ENCODE measurements at regions not wholly inside any gene's neighbourhood (a gene's known extent, or its start where the extent isn't known, plus 50 kb on each side); places are given as distances from the start of the nearest gene placed in this dataset.
"Not testable (repeated sequence)": the region's sequence is repeated elsewhere in the genome, so short reads cannot be mapped to it uniquely, and the experiment has no call there.

DNA sequence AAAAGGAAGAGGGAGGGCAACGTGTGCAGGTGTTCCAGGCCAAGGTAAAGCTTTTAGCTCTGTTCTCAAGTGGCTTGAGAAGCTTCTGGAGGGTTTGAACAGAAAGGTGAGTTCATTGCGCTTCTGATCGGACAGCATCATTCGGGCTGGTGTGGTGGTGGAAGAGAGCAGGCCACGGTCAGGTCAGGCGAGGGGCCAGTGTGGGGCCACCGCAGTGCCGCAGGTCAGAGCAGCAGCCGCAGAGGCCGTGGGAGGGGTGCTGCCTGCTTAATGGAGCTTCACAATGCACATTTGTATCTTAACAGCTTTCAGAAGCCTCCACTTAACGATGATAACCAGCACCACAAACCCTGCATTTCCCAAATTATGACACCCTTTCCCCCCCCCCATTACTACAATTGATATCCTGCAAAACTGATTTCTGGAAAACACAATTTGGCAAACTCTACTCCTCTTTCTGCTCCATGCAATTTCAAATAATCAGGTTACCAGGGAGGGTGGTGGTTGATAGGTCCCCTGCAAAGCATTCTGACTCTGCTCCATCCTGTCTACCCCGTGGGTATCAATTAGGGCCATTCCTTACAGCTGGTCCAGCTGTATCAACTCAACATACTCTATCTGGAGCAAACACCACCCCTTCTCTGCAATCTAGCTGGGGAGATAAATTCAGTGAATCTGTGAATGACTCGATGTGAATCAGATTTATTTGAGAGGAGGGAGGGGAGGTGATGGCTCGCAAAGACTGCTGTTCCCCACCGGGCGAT is 162.9 kb downstream of the ACTR3B start:
- H3K9ac ChIP-seq (ENCODE audit: low read depth, low read length), result no peak overlapping the region
- H3K27me3 ChIP-seq (ENCODE audit: insufficient read depth, low read length), result peaks cover 41% of the 10 kb centered on the region
- H3K36me3 ChIP-seq (ENCODE audit: insufficient read depth, low read depth, low read length), result no peaks in the 10 kb centered on the region
- H3K27ac ChIP-seq (ENCODE audit: low read length), result no peak overlapping the region
- H3K4me1 ChIP-seq (ENCODE audit: insufficient read depth, low read length), result no peaks in the 10 kb centered on the region
- no peaks in the 10 kb centered on the region for H3K9me3 ChIP-seq (ENCODE audit: insufficient read depth, low read depth, low read length)
- H3K4me3 ChIP-seq (ENCODE audit: low read length), result no peak overlapping the region

DNA sequence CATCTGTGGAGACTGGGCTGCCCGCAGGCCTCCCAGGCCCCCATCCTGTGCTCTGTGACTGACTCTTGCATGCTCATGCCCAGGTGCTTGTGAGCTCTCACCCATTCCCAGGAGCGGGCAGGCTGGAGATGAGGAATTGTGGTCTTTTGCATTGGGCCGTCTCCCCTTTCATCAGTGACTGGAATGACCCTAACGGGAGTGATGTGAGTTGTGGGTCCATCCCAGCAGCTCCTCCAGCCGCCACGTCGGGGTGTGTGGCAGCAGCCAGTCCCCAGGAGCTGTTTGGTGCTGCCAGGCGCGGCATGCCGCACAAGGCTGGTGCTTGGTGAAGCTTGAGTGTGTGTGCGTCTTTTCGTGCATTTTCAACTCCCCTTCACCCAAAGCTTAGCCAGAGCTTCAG is 164.2 kb downstream of the ACTR3B start:
- H3K27me3 ChIP-seq (ENCODE audit: insufficient read depth, low read length), result peaks cover 41% of the 10 kb centered on the region

DNA sequence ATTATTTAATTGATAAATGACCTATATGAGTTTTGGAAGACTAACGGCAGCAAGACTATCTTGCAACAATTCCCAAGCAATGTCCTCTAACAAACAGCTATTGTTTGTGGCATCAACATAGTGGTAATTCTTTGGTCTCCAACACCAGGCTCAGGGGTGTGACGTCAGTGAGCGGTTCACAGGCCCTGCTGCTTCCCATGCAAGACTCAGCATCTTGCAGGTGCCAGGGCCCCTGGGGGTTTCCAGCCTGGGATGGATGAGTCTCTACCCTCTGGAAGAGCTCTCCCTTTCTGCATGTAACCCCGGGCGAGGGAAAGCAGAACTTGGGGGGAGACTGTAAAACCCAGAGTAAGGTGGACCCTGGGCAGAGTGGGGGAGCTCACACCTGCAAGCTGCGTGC is 164.7 kb downstream of the ACTR3B start:
- Histone ChIP-seq H3K27me3 (ENCODE audit: insufficient read depth, low read length) (peaks cover 41% of the 10 kb centered on the region), H3K9me3 (ENCODE audit: insufficient read depth, low read depth, low read length) (no peaks in the 10 kb centered on the region), H3K9ac (ENCODE audit: low read depth, low read length) (no peak overlapping the region), H3K27ac (ENCODE audit: low read length) (no peak overlapping the region), H3K4me1 (ENCODE audit: insufficient read depth, low read length) (no peaks in the 10 kb centered on the region), H3K4me3 (ENCODE audit: low read length) (no peak overlapping the region), H3K36me3 (ENCODE audit: insufficient read depth, low read depth, low read length) (no peaks in the 10 kb centered on the region)

More for the DNA sequence above, 164.2 kb downstream of the ACTR3B start:
- H3K36me3 ChIP-seq (ENCODE audit: insufficient read depth, low read depth, low read length), result no peaks in the 10 kb centered on the region
- no peak overlapping the region for H3K27ac ChIP-seq (ENCODE audit: low read length)
- H3K9me3 ChIP-seq (ENCODE audit: insufficient read depth, low read depth, low read length), result no peaks in the 10 kb centered on the region
- no peaks in the 10 kb centered on the region for H3K4me1 ChIP-seq (ENCODE audit: insufficient read depth, low read length)
- no peak overlapping the region for H3K9ac ChIP-seq (ENCODE audit: low read depth, low read length)
- no peak overlapping the region for H3K4me3 ChIP-seq (ENCODE audit: low read length)

DNA sequence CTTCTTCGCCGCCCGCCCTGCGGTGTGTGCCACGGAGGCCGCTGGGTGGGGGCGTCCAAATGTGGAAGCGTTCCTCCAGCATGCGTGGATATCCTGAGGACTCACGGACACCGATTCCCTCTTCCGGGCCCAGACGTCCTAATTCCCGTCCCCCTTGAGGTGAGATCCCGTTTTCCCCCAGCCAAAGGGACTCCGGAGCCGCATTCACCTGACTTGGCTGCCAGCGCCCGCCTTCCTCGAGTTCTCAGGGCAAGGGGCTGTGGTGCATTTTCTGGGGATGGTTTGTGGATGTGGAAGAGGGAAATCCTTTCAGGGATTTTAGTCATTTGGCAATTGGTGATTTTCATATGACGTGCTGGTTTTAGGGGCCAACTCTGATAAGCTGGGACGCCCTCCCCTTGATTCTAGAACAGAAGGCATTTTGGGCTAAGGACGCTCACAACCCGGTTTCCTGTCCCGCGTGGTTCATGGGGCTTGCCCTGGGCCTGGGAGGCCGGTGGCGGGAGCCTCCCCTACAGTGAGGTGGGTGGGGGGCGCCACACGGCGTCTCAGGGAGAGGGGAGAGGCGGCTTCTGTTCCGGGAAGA is 165.4 kb downstream of the ACTR3B start:
- Histone ChIP-seq H3K4me1 (ENCODE audit: insufficient read depth, low read length) (no peaks in the 10 kb centered on the region), H3K9me3 (ENCODE audit: insufficient read depth, low read depth, low read length) (no peaks in the 10 kb centered on the region), H3K36me3 (ENCODE audit: insufficient read depth, low read depth, low read length) (no peaks in the 10 kb centered on the region), H3K27me3 (ENCODE audit: insufficient read depth, low read length) (peaks cover 41% of the 10 kb centered on the region), H3K9ac (ENCODE audit: low read depth, low read length) (peak overlapping the region; percentile 69; the same call in 1 of the 2 replicates), H3K4me3 (ENCODE audit: low read length) (peak overlapping the region; percentile 77), H3K27ac (ENCODE audit: low read length) (no peak overlapping the region)

DNA sequence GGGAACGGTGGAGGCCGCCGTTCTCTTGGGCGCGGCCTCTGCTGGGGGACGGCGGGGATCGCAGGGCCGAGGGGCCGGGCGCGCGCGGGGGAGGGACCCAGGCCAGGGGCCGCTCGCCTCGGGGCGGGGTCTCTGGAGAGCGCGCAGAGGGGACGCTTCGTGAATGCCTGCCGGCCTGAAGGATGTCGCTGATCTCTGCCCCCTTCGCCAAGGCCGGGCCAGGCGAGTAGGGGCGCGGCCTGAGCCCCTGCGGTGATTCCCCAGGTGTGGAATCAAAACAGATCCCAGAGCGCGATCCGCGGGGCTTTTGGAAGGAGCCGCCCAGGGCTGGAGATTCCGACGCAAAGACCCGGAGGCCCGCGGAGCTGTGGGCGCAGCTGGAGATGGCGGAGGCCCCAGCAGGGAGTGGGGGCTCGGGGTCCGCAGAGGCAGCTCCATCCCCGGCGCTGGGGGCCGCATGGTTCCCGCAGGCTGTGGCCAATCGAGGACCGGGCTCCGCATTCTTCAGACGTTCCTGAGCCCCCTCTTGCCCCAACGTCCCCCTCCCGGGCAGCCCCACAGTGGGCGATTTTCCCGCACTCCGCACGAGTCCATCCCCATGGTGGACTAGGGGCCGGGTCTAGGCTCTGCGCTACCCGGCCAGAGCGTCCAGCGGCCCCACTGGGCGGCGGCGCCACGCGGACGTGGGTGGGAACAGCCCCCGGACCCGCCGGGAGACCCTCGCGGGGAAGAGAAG is 166.0 kb downstream of the ACTR3B start:
- Histone ChIP-seq H3K4me3 (ENCODE audit: low read length) (peak overlapping the region; percentile 77), H3K36me3 (ENCODE audit: insufficient read depth, low read depth, low read length) (no peaks in the 10 kb centered on the region), H3K4me1 (ENCODE audit: insufficient read depth, low read length) (no peaks in the 10 kb centered on the region), H3K27ac (ENCODE audit: low read length) (no peak overlapping the region), H3K9me3 (ENCODE audit: insufficient read depth, low read depth, low read length) (no peaks in the 10 kb centered on the region), H3K27me3 (ENCODE audit: insufficient read depth, low read length) (peaks cover 41% of the 10 kb centered on the region), H3K9ac (ENCODE audit: low read depth, low read length) (peak overlapping the region; percentile 59; the same call in 1 of the 2 replicates)

DNA sequence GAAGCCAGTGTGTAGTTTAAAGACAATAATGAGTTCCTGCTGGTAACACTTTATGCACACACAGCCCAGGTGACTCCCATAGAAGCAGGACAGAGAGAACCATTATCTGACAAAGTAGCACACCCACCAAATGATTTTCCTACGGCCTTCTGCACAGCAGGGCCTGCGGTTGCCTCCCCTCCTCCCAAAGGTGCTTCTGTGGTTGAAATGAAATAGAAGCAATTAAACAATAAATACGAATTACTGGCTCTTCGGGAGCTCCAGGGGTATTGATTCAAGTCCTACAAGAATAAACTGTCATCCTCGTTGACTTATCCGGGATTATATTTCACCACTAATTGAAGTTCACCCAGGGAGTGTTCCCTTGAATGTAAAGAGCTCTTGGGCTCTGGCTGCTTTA is 172.1 kb downstream of the ACTR3B start:
- Histone ChIP-seq H3K4me3 (ENCODE audit: low read length) (no peak overlapping the region), H3K27ac (ENCODE audit: low read length) (no peak overlapping the region), H3K9me3 (ENCODE audit: insufficient read depth, low read depth, low read length) (no peaks in the 10 kb centered on the region), H3K36me3 (ENCODE audit: insufficient read depth, low read depth, low read length) (no peaks in the 10 kb centered on the region), H3K27me3 (ENCODE audit: insufficient read depth, low read length) (peaks cover 2% of the 10 kb centered on the region; the same call in 1 of the 2 replicates), H3K9ac (ENCODE audit: low read depth, low read length) (no peak overlapping the region), H3K4me1 (ENCODE audit: insufficient read depth, low read length) (peaks cover 8% of the 10 kb centered on the region; the same call in 1 of the 2 replicates)

DNA sequence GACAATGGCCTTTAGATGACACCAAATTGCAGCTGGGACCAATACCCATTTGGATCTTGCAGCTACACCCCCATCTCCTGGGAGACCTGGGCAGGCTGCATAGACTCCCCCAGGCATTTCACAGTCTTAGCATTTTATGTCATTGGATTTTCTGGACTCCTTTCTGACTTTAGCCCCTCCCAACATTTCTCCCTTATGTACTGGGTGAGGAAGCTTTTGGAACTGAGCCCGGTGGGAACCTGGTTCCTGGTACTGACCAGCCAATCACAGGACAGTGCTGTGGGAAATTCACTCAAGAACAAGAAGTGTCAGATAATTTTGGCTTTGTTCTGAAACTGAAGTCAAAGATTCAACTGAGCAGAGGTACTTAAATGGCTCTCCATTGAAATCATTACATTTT is 177.7 kb downstream of the ACTR3B start:
- no peaks in the 10 kb centered on the region for H3K36me3 ChIP-seq (ENCODE audit: insufficient read depth, low read depth, low read length)
- no peak overlapping the region for H3K27ac ChIP-seq (ENCODE audit: low read length)
- no peak overlapping the region for H3K4me3 ChIP-seq (ENCODE audit: low read length)
- peaks cover 8% of the 10 kb centered on the region; the same call in 1 of the 2 replicates for H3K4me1 ChIP-seq (ENCODE audit: insufficient read depth, low read length)
- no peak overlapping the region for H3K9ac ChIP-seq (ENCODE audit: low read depth, low read length)
- no peaks in the 10 kb centered on the region for H3K9me3 ChIP-seq (ENCODE audit: insufficient read depth, low read depth, low read length)
- no peaks in the 10 kb centered on the region for H3K27me3 ChIP-seq (ENCODE audit: insufficient read depth, low read length)

DNA sequence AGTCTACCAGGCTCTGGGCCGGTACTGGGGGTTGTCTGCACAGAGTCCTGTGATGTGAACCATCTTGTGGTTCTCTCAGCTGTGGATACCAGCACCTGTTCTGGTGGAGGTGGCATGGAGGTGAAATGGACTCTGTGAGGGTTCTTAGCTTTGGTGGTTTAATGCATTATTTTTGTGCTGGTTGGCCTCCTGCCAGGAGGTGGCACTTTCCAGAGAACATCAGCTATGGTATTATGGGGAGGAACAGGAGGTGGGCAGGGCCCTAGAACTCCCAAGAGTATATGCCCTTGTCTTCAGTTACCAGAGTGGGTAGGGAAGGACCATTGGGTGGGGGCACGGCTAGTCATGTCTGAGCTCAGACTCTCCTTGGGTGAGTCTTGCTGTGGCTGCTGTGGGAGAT is 187.1 kb downstream of the ACTR3B start:
- not testable (repeated sequence) for H3K36me3 ChIP-seq (ENCODE audit: insufficient read depth, low read depth, low read length); H3K27ac ChIP-seq (ENCODE audit: low read length); H3K9ac ChIP-seq (ENCODE audit: low read depth, low read length); H3K27me3 ChIP-seq (ENCODE audit: insufficient read depth, low read length); H3K4me3 ChIP-seq (ENCODE audit: low read length); H3K4me1 ChIP-seq (ENCODE audit: insufficient read depth, low read length); H3K9me3 ChIP-seq (ENCODE audit: insufficient read depth, low read depth, low read length)

DNA sequence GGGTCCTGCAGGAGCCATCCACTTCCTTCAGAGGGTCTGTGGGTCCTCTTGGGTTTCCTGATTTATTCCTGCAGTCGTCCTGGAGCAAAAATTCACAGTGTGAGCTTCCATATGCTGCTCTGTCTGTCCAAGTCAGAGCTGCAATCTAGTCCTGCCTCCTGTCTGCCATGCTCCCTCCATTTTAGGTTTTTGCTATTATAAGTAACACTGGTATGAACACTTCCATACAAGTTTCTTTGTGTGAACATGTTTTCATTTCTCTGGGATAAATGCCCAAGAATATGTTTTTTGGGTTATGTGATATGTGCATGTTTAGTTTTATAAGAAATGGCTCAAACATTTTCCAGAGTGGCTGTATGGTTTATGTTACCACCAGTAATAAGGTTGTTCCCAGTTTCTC is 188.1 kb downstream of the ACTR3B start:
- H3K36me3 ChIP-seq (ENCODE audit: insufficient read depth, low read depth, low read length), result no peaks in the 10 kb centered on the region
- no peak overlapping the region for H3K4me3 ChIP-seq (ENCODE audit: low read length)
- no peak overlapping the region for H3K27ac ChIP-seq (ENCODE audit: low read length)

DNA sequence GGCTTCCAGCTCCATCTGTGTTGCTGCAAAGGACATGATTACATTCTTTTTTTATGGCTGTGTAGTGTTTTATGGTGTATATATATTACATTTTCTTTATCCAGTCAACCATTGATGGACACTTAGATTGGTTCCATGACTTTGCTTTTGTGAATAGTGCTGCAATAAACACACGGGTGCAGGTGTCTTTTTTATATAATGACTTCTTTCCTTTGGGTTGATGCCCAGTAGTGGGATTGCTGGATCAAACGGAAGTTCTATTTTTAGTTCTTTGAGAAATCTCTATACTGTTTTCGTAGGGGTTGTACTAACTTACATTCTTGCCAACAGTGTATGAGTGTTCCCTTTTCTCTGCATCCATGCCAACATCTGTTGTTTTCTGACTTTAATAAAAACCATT is 189.7 kb downstream of the ACTR3B start:
- no peak overlapping the region for H3K27ac ChIP-seq (ENCODE audit: low read length)
- no peak overlapping the region for H3K9ac ChIP-seq (ENCODE audit: low read depth, low read length)
- H3K9me3 ChIP-seq (ENCODE audit: insufficient read depth, low read depth, low read length), result no peaks in the 10 kb centered on the region
- no peaks in the 10 kb centered on the region for H3K36me3 ChIP-seq (ENCODE audit: insufficient read depth, low read depth, low read length)
- no peaks in the 10 kb centered on the region for H3K27me3 ChIP-seq (ENCODE audit: insufficient read depth, low read length)
- no peaks in the 10 kb centered on the region for H3K4me1 ChIP-seq (ENCODE audit: insufficient read depth, low read length)
- H3K4me3 ChIP-seq (ENCODE audit: low read length), result no peak overlapping the region

More for the DNA sequence above, 188.1 kb downstream of the ACTR3B start:
- no peaks in the 10 kb centered on the region for H3K9me3 ChIP-seq (ENCODE audit: insufficient read depth, low read depth, low read length)
- no peak overlapping the region for H3K9ac ChIP-seq (ENCODE audit: low read depth, low read length)
- H3K27me3 ChIP-seq (ENCODE audit: insufficient read depth, low read length), result no peaks in the 10 kb centered on the region
- no peaks in the 10 kb centered on the region for H3K4me1 ChIP-seq (ENCODE audit: insufficient read depth, low read length)

DNA sequence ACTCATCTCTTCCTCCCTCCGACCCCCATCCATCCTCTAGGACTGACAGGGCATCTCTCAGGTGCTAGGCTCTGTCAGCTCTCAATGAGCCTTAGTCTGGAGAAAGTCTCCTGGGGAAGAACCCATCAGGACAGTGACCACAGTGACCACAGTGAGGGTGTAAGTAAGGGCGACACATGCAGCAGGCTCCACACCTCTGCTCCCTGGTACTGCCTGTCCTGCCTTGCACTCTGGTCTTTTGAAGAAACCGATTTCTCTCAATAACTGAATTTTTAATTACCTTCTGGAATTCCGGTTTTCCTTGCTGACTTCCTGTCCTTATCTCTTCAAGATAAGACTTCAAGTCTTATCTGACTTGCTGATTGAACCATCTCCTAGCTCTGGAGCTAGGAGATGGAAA is 190.2 kb downstream of the ACTR3B start:
- H3K9ac ChIP-seq (ENCODE audit: low read depth, low read length), result no peak overlapping the region
- no peaks in the 10 kb centered on the region for H3K27me3 ChIP-seq (ENCODE audit: insufficient read depth, low read length)

DNA sequence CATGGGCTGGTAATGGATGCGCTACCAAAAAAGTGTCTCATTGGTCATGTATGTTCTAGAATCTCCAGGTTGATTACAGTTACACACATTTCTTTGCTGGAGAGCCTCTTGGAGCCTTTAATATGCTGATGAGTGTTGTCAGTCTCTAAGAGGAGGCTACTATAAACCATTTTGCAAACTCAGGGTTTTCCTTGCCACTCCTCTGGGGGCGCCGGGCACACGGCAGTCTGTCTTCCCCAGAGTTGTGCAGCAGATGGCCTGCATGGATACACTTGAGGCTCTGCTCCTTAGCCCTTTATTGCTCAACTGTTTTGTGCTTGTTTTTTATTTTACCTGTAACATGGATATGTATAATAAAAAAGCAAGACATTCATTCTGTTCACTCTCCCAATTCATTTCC is 196.5 kb downstream of the ACTR3B start:
- no peak overlapping the region for H3K9ac ChIP-seq (ENCODE audit: low read depth, low read length)
- H3K36me3 ChIP-seq (ENCODE audit: insufficient read depth, low read depth, low read length), result no peaks in the 10 kb centered on the region
- no peak overlapping the region for H3K4me3 ChIP-seq (ENCODE audit: low read length)

More for the DNA sequence above, 190.2 kb downstream of the ACTR3B start:
- no peaks in the 10 kb centered on the region for H3K9me3 ChIP-seq (ENCODE audit: insufficient read depth, low read depth, low read length)
- H3K27ac ChIP-seq (ENCODE audit: low read length), result no peak overlapping the region
- no peaks in the 10 kb centered on the region for H3K4me1 ChIP-seq (ENCODE audit: insufficient read depth, low read length)
- H3K36me3 ChIP-seq (ENCODE audit: insufficient read depth, low read depth, low read length), result no peaks in the 10 kb centered on the region
- no peak overlapping the region for H3K4me3 ChIP-seq (ENCODE audit: low read length)

More for the DNA sequence above, 196.5 kb downstream of the ACTR3B start:
- Histone ChIP-seq H3K27ac (ENCODE audit: low read length) (no peak overlapping the region), H3K9me3 (ENCODE audit: insufficient read depth, low read depth, low read length) (no peaks in the 10 kb centered on the region), H3K4me1 (ENCODE audit: insufficient read depth, low read length) (peaks cover 12% of the 10 kb centered on the region; the same call in 1 of the 2 replicates), H3K27me3 (ENCODE audit: insufficient read depth, low read length) (no peaks in the 10 kb centered on the region)

Data from iPS-20b (cell line).